ENCODE measurements at regions not wholly inside any gene's neighbourhood (a gene's known extent, or its start where the extent isn't known, plus 50 kb on each side); places are given as distances from the start of the nearest gene placed in this dataset.
A peak's percentile ranks its signal among the peaks of the same experiment; 100 is the strongest.

GRCh38 chr18:57969824-57970223, 74.2 kb upstream of the NEDD4L start:
- no peak for DNase-seq (ENCODE audit: low read depth)
- no peak overlapping the region for H3K4me3 ChIP-seq (ENCODE audit: low read length)
- TF ChIP-seq CTCF (conservative IDR thresholded peaks at IDR 0.05; ENCODE audit: low read length): no peak

- H3K4me3 ChIP-seq (ENCODE audit: low read length): no peak overlapping the region
- DNase-seq (ENCODE audit: low read depth): no peak
- no peak for TF ChIP-seq CTCF (conservative IDR thresholded peaks at IDR 0.05; ENCODE audit: low read length)
These were observed 78.8 kb upstream of the NEDD4L start for GRCh38 chr18:57965246-57965645.

- no peak for DNase-seq (ENCODE audit: low read depth)
- H3K4me3 ChIP-seq (ENCODE audit: low read length): no peak overlapping the region
- TF ChIP-seq CTCF (conservative IDR thresholded peaks at IDR 0.05; ENCODE audit: low read length): no peak
These were observed 82.0 kb upstream of the NEDD4L start for GRCh38 chr18:57961876-57962505.

GRCh38 chr18:57961411-57961810, 82.6 kb upstream of the NEDD4L start:
- H3K4me3 ChIP-seq (ENCODE audit: low read length): no peak overlapping the region
- DNase-seq (ENCODE audit: low read depth): no peak
- TF ChIP-seq CTCF (conservative IDR thresholded peaks at IDR 0.05; ENCODE audit: low read length): no peak

- peak; percentile 42 for TF ChIP-seq CTCF (conservative IDR thresholded peaks at IDR 0.05; ENCODE audit: low read length)
- peak; percentile 35 for DNase-seq (ENCODE audit: low read depth)
- H3K4me3 ChIP-seq (ENCODE audit: low read length): no peak overlapping the region
These were observed 84.7 kb upstream of the NEDD4L start for GRCh38 chr18:57959278-57959677.

GRCh38 chr18:57957210-57957609, 86.8 kb upstream of the NEDD4L start:
- TF ChIP-seq CTCF (conservative IDR thresholded peaks at IDR 0.05; ENCODE audit: low read length): no peak
- no peak overlapping the region for H3K4me3 ChIP-seq (ENCODE audit: low read length)
- no peak for DNase-seq (ENCODE audit: low read depth)

- DNase-seq (ENCODE audit: low read depth): no peak
- H3K4me3 ChIP-seq (ENCODE audit: low read length): no peak overlapping the region
- no peak for TF ChIP-seq CTCF (conservative IDR thresholded peaks at IDR 0.05; ENCODE audit: low read length)
These were observed 87.5 kb upstream of the NEDD4L start for GRCh38 chr18:57956491-57956890.
